Stomach (tissue), 8 donors: ENCODE measurements at regions not wholly inside any gene's neighbourhood (a gene's known extent, or its start where the extent isn't known, plus 50 kb on each side); places are given as distances from the start of the nearest gene placed in this dataset.

Experiments used
- DNase-seq, 2 donors: peaks; one replicate each; pipeline versions ENCODE4 v3.0.0 to v3.0.0-alpha.2; 2013 to 2019
- H3K27ac ChIP-seq, 5 donors: fragments of 200-600 bp in 4 of 5; sonication (generic) in 4 of 5; one replicate each; pipeline ENCODE4 v1.5.1; 2013 to 2019; ENCODE audit warnings: mild to moderate bottlenecking in 1 of 5, moderate library complexity in 1 of 5
- H3K27me3 ChIP-seq, 3 donors: fragments of 200-600 bp; sonication (generic); one replicate each; pipeline ENCODE4 v1.5.1; 2017 to 2019; ENCODE audit warnings: mixed run types in 1 of 3
- H3K36me3 ChIP-seq, 4 donors: fragments of 200-600 bp; sonication (generic); 1 replicate in 3 of 4; 2 replicates in 1 of 4; pipeline ENCODE4 v1.5.1; 2016 to 2019
- H3K4me1 ChIP-seq, 4 donors: fragments of 200-600 bp; sonication (generic); one replicate each; pipeline ENCODE4 v1.5.1; 2016 to 2019
- H3K4me3 ChIP-seq, 4 donors: fragments of 200-600 bp; sonication (generic) in 3 of 4; one replicate each; pipeline ENCODE4 v1.5.1; 2016 to 2019; ENCODE audit warnings: mild to moderate bottlenecking in 1 of 4
- H3K9me3 ChIP-seq, 4 donors: fragments of 200-600 bp; sonication (generic); one replicate each; pipeline ENCODE4 v1.5.1; 2016 to 2019
- CTCF ChIP-seq, 7 experiments: fragments of 450-650 bp in 4 of 7; fragments of 200-600 bp in 3 of 7; sonication (generic) in 3 of 7; IDR thresholded peaks; one replicate each; pipeline ENCODE4 v1.5.1; 2016 to 2019; ENCODE audit warnings: antibody characterized with exemption in 7 of 7, control low read depth in 2 of 7, mild to moderate bottlenecking in 1 of 7
- EP300 ChIP-seq: sonication (generic); formaldehyde crosslinking; IDR thresholded peaks from one replicate; pipeline ENCODE4 v1.6.1; 2017; ENCODE audit warnings: antibody characterized with exemption
- POLR2A ChIP-seq, 4 donors: fragments of 450-650 bp; IDR thresholded peaks; one replicate each; pipeline ENCODE4 v1.6.1; 2016; ENCODE audit warnings: antibody characterized with exemption in 4 of 4, control low read depth in 2 of 4, mild to moderate bottlenecking in 1 of 4, moderate library complexity in 1 of 4
- POLR2AphosphoS5 ChIP-seq, 3 donors: sonication (generic); formaldehyde crosslinking; IDR thresholded peaks; one replicate each; pipeline ENCODE4 v1.6.1; 2016; ENCODE audit warnings: antibody characterized with exemption in 3 of 3
- WGBS, 5 donors: extraction: QIAGEN DNeasy Blood & Tissue Kit in 3 of 5; methylation state at CpG; one replicate each; pipeline versions ENCODE4 v1.1.5 to v1.1.7; 2013 to 2018; 5-methylcytosine and 5-hydroxymethylcytosine counted together
- intact Hi-C: fragments of 100-400 bp; cut with DNase I; formaldehyde crosslinking; loops from one replicate; pipeline ENCODE4 v1.15.1; 2023; ENCODE audit warnings: low total_unique reads
- donor health status: healthy with polysubstance abuse.
- donor health status: Bipolar disorder and iron deficiency.
- donor health status: healthy.

GRCh38 chr10:3890602-3891352, 105.8 kb upstream of the KLF6 start:
- peaks cover 22 to 37% (median 27%) of the 10 kb centered on the region in 4 donors for H3K4me1 ChIP-seq
- no peaks in the 10 kb centered on the region for H3K36me3 ChIP-seq
- intact Hi-C loops, result no loop called here
- no peak for DNase-seq
- H3K27me3 ChIP-seq, result no peaks in the 10 kb centered on the region
- WGBS, 5 donors, result 80 to 90% (median 85%) methylated on average over 14 of the region's 14 CpGs
- no peaks in the 10 kb centered on the region for H3K9me3 ChIP-seq
- no peak overlapping the region for H3K4me3 ChIP-seq
- TF ChIP-seq CTCF (IDR thresholded peaks at IDR 0.05), result no peak
- no peak for TF ChIP-seq POLR2AphosphoS5 (IDR thresholded peaks at IDR 0.05)
- TF ChIP-seq EP300, result no peak
- TF ChIP-seq POLR2A (IDR thresholded peaks at IDR 0.05), result no peak
- H3K27ac ChIP-seq, result no peak overlapping the region

GRCh38 chr10:3889961-3890522, 105.0 kb upstream of the KLF6 start:
- no peak overlapping the region for H3K4me3 ChIP-seq
- no peaks in the 10 kb centered on the region for H3K27me3 ChIP-seq
- H3K36me3 ChIP-seq, result no peaks in the 10 kb centered on the region
- H3K9me3 ChIP-seq, result no peaks in the 10 kb centered on the region
- no peak overlapping the region for H3K27ac ChIP-seq
- 70 to 80% (median 74%) methylated on average over 4 of the region's 4 CpGs for WGBS, 5 donors
- no peak for DNase-seq
- intact Hi-C loops, result no loop called here
- TF ChIP-seq POLR2A (IDR thresholded peaks at IDR 0.05) (no peak), EP300 (no peak), CTCF (IDR thresholded peaks at IDR 0.05) (no peak), POLR2AphosphoS5 (IDR thresholded peaks at IDR 0.05) (no peak)
- H3K4me1 ChIP-seq, result peaks cover 22 to 33% (median 26%) of the 10 kb centered on the region in 4 donors

- intact Hi-C loops, result no loop called here
- no peak for DNase-seq
- no peak for TF ChIP-seq POLR2A (IDR thresholded peaks at IDR 0.05)
- TF ChIP-seq EP300, result peak; percentile 82
- TF ChIP-seq POLR2AphosphoS5 (IDR thresholded peaks at IDR 0.05), result peak in 2 of 3 donors; percentile 38 to 95
- TF ChIP-seq CTCF (IDR thresholded peaks at IDR 0.05), result no peak
- Histone ChIP-seq H3K27ac (peak overlapping the region; percentile 6 to 84 (median 73)), H3K27me3 (no peaks in the 10 kb centered on the region), H3K4me3 (no peak overlapping the region), H3K9me3 (no peaks in the 10 kb centered on the region), H3K4me1 (peaks cover 15 to 27% (median 21%) of the 10 kb centered on the region in 4 donors), H3K36me3 (no peaks in the 10 kb centered on the region)
- 41 to 66% (median 50%) methylated on average over 9 of the region's 9 CpGs for WGBS, 5 donors
Observed at GRCh38 chr10:3887885-3888476, 103.0 kb upstream of the KLF6 start.

- Histone ChIP-seq H3K36me3 (no peaks in the 10 kb centered on the region), H3K9me3 (no peaks in the 10 kb centered on the region), H3K4me3 (no peak overlapping the region), H3K4me1 (peaks cover 15 to 27% (median 21%) of the 10 kb centered on the region in 4 donors), H3K27me3 (no peaks in the 10 kb centered on the region), H3K27ac (peak overlapping the region in 4 of 5 donors; percentile 66 to 84 (median 78))
- DNase-seq, result no peak
- no peak for TF ChIP-seq POLR2A (IDR thresholded peaks at IDR 0.05)
- TF ChIP-seq EP300, result no peak
- TF ChIP-seq CTCF (IDR thresholded peaks at IDR 0.05), result no peak
- TF ChIP-seq POLR2AphosphoS5 (IDR thresholded peaks at IDR 0.05), result no peak
- 77 to 93% (median 91%) methylated on average over 7 of the region's 7 CpGs for WGBS, 5 donors
- intact Hi-C loops, result no loop called here
Observed at GRCh38 chr10:3887404-3887803, 102.4 kb upstream of the KLF6 start.
